Suprapubic skin (tissue), 4 donors: ENCODE measurements at regions not wholly inside any gene's neighbourhood (a gene's known extent, or its start where the extent isn't known, plus 50 kb on each side); places are given as distances from the start of the nearest gene placed in this dataset.

ENCODE experiments used
- DNase-seq, 2 donors: peaks; one replicate each; pipeline ENCODE4 v3.0.0-alpha.2; 2019; ENCODE audit warnings: low spot score in 2 of 2
- H3K27ac ChIP-seq: fragments of 200-600 bp; sonication (generic); one replicate; pipeline ENCODE4 v1.5.1; 2019
- H3K27me3 ChIP-seq: fragments of 200-600 bp; sonication (generic); one replicate; pipeline ENCODE4 v1.5.1; 2019
- H3K36me3 ChIP-seq: fragments of 200-600 bp; sonication (generic); one replicate; pipeline ENCODE4 v1.5.1; 2019
- H3K4me1 ChIP-seq: fragments of 200-600 bp; sonication (generic); one replicate; pipeline ENCODE4 v1.5.1; 2019
- H3K4me3 ChIP-seq: fragments of 200-600 bp; sonication (generic); one replicate; pipeline ENCODE4 v1.5.1; 2019; ENCODE audit warnings: mild to moderate bottlenecking
- H3K9me3 ChIP-seq: fragments of 200-600 bp; sonication (generic); one replicate; pipeline ENCODE4 v1.5.1; 2019
- CTCF ChIP-seq, 2 donors: fragments of 200-600 bp in 1 of 2; fragments of 450-650 bp in 1 of 2; sonication (generic) in 1 of 2; IDR thresholded peaks; one replicate each; pipeline ENCODE4 v1.5.1; 2016 to 2019; ENCODE audit warnings: antibody characterized with exemption in 2 of 2, mild to moderate bottlenecking in 1 of 2, moderate library complexity in 1 of 2
- EP300 ChIP-seq: sonication (generic); formaldehyde crosslinking; IDR thresholded peaks from one replicate; pipeline ENCODE4 v1.6.1; 2017; ENCODE audit warnings: antibody characterized with exemption
- POLR2A ChIP-seq, 2 donors: fragments of 450-650 bp; IDR thresholded peaks; one replicate each; pipeline ENCODE4 v1.6.1; 2017; ENCODE audit warnings: antibody characterized with exemption in 2 of 2, mild to moderate bottlenecking in 2 of 2, moderate library complexity in 2 of 2
- POLR2AphosphoS5 ChIP-seq, 3 donors: sonication (generic); formaldehyde crosslinking; IDR thresholded peaks; one replicate each; pipeline ENCODE4 v1.6.1; 2017; ENCODE audit warnings: antibody characterized with exemption in 3 of 3
- WGBS: methylation state at CpG from one replicate; pipeline ENCODE4 v1.1.5; 2018; 5-methylcytosine and 5-hydroxymethylcytosine counted together

DNA sequence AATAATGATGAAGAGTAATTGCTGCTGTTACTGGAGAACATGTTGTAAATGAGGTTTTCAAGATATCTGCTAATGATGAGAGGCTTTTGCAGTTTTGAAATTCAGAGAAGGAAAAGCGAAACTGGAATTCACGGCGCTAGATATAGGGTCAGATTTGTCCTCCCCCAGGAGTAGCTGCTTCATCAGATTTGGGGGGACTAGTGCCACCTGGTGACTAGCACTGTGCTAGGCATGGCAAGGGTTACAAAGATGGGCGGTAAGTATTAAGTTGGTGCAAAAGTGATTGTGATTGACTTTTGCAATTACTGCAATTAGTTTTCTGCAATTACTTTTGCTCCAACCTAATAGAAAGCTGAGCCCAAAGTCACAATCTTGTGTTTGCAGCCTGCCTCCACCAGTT lies 879.9 kb upstream of the TENM4 start:
- Histone ChIP-seq H3K9me3 (no peaks in the 10 kb centered on the region), H3K27me3 (no peaks in the 10 kb centered on the region), H3K4me1 (no peaks in the 10 kb centered on the region), H3K36me3 (no peaks in the 10 kb centered on the region), H3K27ac (no peak overlapping the region), H3K4me3 (no peak overlapping the region)
- no peak for DNase-seq
- 83% methylated on average over 4 of the region's 4 CpGs for WGBS
- TF ChIP-seq EP300 (no peak), POLR2A (IDR thresholded peaks at IDR 0.05) (no peak), CTCF (IDR thresholded peaks at IDR 0.05) (no peak), POLR2AphosphoS5 (IDR thresholded peaks at IDR 0.05) (no peak)

DNA sequence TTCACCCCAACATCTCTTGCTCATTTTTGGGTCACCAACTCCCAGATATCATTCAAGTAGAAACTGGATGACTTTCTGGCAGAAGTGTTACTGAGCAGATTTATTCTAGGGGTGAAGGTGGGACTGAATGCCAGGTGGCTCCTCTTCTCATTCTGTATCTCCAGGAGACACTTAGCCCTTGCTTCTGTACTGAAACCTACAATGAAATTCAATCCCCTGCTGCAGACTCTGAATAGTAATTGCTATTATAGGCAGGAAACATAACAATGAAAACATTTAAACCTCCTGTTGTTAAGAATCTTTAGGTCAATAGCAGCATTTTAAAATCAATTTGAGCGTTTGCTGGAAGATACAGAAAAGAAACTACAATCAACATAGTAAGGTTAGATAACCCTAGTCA lies 879.4 kb upstream of the TENM4 start:
- Histone ChIP-seq H3K9me3 (no peaks in the 10 kb centered on the region), H3K27ac (no peak overlapping the region), H3K4me3 (no peak overlapping the region), H3K4me1 (no peaks in the 10 kb centered on the region), H3K27me3 (no peaks in the 10 kb centered on the region), H3K36me3 (no peaks in the 10 kb centered on the region)
- 74% methylated on average over 1 of the region's 1 CpG for WGBS
- TF ChIP-seq POLR2A (IDR thresholded peaks at IDR 0.05) (no peak), POLR2AphosphoS5 (IDR thresholded peaks at IDR 0.05) (no peak), CTCF (IDR thresholded peaks at IDR 0.05) (no peak), EP300 (no peak)
- no peak for DNase-seq

DNA sequence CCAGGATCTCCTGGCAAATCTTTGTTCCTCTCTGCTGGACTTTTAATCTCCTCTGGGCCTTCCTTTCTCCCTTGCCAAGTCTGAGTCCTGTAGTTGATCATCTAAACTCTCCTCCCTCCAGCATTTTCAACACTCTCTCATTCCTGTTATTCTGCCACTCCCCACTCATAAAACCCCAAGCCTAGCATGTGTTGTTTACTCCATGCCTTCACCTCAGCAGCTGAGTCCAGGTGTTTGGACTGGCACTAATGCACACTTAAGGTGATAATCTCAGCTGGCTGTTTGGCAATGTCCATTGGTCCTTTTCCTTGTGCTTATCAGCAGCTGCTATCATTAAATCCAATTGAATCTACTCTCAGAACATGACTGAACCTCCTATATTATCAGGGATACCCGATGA lies 876.8 kb upstream of the TENM4 start:
- DNase-seq, result no peak
- Histone ChIP-seq H3K27ac (no peak overlapping the region), H3K27me3 (no peaks in the 10 kb centered on the region), H3K9me3 (no peaks in the 10 kb centered on the region), H3K4me3 (no peak overlapping the region), H3K4me1 (no peaks in the 10 kb centered on the region), H3K36me3 (no peaks in the 10 kb centered on the region)
- 84% methylated on average over 1 of the region's 1 CpG for WGBS
- TF ChIP-seq EP300 (no peak), POLR2AphosphoS5 (IDR thresholded peaks at IDR 0.05) (no peak), CTCF (IDR thresholded peaks at IDR 0.05) (no peak), POLR2A (IDR thresholded peaks at IDR 0.05) (no peak)

DNA sequence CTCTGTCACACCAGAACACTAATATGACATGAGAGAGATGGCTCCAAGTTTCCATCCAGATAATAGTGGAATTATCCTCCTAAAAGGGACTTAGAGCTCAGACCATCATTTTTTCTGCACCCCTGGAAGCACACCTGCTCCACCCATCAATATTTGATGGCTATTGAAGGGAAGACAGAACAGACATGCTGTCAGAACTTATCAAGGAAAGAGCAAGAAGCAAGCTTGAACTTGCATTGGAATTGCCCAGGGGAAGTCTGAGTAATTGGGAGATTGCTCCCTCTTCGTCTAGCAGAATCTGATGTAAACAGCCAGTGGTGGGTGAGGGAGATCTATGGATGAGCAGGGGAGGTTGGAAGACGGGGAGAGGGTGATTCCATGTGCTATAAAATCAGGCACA lies 874.4 kb upstream of the TENM4 start:
- Histone ChIP-seq H3K36me3 (no peaks in the 10 kb centered on the region), H3K27me3 (no peaks in the 10 kb centered on the region), H3K4me1 (no peaks in the 10 kb centered on the region), H3K9me3 (no peaks in the 10 kb centered on the region), H3K4me3 (no peak overlapping the region), H3K27ac (no peak overlapping the region)
- TF ChIP-seq EP300 (no peak), POLR2AphosphoS5 (IDR thresholded peaks at IDR 0.05) (no peak), POLR2A (IDR thresholded peaks at IDR 0.05) (no peak), CTCF (IDR thresholded peaks at IDR 0.05) (no peak)
- DNase-seq, result no peak
- WGBS, result 25% methylated on average over 2 of the region's 2 CpGs

- Histone ChIP-seq H3K27me3 (no peaks in the 10 kb centered on the region), H3K27ac (no peak overlapping the region), H3K9me3 (no peaks in the 10 kb centered on the region), H3K36me3 (no peaks in the 10 kb centered on the region), H3K4me1 (no peaks in the 10 kb centered on the region), H3K4me3 (no peak overlapping the region)
- DNase-seq, result no peak
- TF ChIP-seq POLR2A (IDR thresholded peaks at IDR 0.05), result no peak
- no peak for TF ChIP-seq POLR2AphosphoS5 (IDR thresholded peaks at IDR 0.05)
- no peak for TF ChIP-seq CTCF (IDR thresholded peaks at IDR 0.05)
- TF ChIP-seq EP300, result no peak
These were observed 868.5 kb upstream of the TENM4 start for GRCh38 chr11:80309301-80309700.
